Stimulated activated CD4-positive, alpha-beta T cell treated with anti-CD3 and anti-CD28 coated beads, Interleukin-12 subunit alpha, Interleukin-12 subunit beta, amount 100 ng/mL, for 4 hours (primary cell): ENCODE measurements at regions not wholly inside any gene's neighbourhood (a gene's known extent, or its start where the extent isn't known, plus 50 kb on each side); places are given as distances from the start of the nearest gene placed in this dataset.
"Not testable (repeated sequence)": the region's sequence is repeated elsewhere in the genome, so short reads cannot be mapped to it uniquely, and the experiment has no call there.

ENCODE experiments used
- DNase-seq: peaks from one replicate; pipeline ENCODE4 v3.0.0-alpha.2; 2020

DNA sequence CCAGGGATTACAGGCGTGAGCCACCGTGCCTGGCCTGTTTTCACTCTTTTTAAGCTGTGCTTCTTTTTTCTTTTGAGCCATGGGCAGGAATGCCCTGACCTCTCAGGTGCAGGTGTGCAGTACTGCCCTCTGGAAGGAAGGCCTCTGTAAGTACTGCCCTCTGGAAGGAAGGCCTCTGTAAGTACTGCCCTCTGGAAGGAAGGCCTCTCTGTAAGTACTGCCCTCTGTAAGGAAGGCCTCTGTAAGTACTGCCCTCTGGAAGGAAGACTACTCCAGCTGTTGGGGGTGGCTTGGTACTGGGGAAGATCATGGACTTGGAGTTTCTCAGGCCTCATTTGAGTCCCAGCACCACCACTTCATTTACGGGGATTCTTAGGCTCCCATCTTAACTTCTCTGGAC, 248.5 kb upstream of the ID2 start:
- no peak for DNase-seq

DNA sequence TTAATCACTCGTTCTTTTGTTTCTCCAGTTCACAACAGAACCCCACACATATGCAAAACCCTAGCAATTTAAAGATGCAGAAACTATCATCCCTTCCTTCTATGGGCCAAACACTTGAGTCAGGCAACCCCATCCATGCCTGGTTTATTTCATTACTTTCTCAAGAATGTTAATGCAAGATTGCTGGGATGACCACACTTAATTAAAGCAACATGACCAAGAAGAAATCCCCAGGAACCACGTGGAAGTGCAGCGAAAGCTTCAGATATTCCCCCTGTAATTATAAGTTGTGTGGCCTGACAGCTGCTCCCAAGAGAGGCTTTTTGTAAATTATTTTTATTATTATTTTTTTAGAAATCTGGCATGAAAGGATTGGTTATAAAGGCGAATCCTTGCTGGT, 246.2 kb upstream of the ID2 start:
- DNase-seq = no peak

DNA sequence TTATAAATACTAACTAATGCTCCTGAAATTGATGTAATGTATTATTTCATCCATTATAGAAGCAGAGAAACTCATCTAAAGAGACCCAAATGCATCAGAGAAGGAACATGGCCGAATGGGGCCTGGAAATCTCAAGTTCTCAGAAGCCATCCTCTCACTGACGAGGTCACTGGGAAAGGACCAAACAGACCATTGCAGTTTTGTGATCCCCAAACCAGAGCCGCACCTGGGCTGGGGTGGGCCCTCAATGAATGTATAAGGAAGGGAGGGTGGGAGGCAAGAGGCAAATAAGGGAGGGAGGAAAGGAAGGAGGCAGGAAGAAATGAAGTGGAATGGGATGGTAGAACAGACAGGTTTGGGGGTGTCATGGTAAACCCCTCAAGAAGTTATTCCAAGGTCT, 245.3 kb upstream of the ID2 start:
- no peak for DNase-seq

DNA sequence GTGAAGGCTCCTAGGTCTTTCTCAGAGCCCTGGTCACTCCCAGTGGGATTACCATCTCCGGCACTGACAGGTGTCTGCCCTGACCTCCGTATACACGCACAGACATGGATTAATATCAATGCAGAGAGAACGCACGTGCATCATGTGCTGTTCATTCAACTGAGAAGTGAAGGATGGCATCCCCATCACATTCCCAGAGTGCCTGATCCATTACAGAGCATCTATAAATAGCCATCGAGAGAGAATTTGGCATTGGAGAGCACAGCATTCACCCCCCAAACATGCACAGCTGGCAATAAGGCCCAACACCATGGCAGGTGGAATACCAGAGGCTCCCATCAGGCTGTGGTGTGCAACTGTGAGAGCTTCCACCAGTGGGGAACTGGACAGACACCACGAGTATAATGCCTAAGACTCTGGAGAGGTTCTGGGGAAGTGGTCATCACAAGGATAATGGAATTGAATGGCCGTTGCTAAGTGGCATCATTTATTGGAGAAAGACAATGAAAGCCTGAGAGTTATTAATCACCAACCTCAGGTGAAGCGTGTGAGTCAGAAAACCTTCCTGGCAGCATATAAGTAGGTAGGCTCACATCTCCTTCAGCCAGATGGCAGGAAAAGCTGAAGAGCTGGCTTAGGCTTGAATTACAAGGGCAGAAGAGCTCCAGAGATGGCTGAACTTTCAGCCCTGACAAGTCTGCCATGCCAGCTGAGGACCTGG, 244.5 kb upstream of the ID2 start:
- no peak for DNase-seq

DNA sequence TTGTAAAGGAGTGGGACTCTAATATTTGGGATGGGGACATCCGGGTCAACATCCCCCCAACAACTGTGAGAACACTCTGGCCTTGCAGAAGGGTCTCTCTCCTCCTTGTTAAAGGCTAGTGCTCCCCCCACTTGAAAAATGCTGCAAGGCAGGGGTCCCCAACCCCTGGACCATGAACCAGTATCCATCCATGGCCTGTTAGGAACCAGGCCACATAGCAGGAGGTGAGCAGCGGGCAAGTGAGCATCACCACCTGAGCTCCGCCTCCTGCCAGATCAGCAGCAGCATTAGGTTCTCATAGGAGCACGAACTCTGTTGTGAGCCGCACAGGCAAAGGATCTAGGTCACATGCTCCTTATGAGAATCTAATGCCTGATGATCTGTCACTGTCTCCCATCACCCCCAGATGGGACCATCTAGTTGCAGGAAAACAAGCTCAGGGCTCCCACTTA, 243.9 kb upstream of the ID2 start:
- DNase-seq = no peak

DNA sequence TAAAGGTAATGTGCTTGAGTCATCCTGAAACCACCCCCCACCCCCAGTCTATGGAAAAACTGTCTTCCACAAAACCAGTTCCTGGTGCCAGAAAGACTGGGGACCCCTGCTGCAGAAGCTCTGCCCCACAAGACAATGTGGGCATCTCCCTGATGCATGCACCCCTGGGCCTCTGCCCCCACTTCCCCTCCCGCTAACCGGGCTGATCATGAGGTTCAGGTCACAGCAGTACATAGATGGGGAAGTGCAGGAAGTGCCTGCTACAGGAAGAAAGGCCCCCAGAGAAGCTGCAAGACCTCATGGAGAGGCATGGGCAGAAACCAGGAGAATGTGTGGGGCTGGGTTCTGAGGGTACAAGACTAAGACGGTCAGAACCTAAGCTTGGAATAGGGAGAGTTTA, 243.4 kb upstream of the ID2 start:
- DNase-seq = no peak

DNA sequence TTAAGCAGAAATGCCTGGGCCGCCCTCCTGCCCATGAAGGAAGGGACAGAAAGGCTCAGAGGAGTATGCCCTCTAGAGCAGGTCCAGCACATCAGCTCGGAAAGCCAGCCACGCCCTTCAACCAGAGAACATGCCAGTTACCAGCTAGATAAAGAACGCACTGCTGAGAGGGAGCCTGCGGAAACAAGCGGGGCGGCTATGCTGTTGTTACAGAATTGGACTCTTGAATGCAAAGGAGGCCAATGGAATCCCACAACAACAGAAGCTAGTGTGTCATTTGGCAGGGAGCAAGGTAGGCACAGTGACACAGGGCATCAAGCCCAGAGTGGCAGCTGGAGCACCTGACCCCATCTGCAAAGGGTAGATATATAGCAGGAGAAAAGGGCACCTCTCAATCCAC, 242.9 kb upstream of the ID2 start:
- no peak for DNase-seq

DNA sequence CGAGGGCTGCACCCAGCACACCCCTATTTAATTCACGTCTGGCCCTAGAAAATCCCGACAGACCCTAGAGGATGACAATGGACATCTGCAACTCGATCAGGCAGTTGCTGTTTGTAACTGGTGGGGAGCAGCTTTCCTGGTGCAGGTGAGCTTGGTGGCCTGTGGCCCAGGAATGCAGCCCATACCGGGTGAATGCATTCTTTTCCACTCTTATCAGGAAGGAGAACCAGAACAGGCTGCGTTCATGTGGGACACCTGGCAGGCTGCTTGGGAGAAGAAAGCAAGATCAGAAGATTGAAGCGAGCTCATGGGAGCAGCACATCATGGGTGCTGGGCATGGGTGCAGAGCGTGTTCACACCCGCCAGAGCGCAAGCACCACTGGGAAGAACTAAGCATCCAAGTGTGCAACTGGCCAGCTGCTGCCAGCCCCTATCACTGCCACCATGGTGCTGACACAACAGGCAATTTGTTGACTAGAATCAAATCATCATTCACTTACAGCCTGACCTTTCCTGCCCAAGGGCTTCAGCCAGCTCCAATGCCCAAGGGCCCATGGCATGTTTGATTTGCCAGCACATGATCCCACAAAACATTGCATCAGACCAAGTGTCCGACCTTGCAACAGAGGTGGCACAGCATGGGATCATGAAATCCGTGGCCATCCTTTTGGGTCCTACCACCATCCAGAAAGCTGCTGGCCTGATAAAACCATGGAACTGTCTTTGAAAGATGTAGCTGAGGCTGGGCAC, 241.7 kb upstream of the ID2 start:
- no peak for DNase-seq

DNA sequence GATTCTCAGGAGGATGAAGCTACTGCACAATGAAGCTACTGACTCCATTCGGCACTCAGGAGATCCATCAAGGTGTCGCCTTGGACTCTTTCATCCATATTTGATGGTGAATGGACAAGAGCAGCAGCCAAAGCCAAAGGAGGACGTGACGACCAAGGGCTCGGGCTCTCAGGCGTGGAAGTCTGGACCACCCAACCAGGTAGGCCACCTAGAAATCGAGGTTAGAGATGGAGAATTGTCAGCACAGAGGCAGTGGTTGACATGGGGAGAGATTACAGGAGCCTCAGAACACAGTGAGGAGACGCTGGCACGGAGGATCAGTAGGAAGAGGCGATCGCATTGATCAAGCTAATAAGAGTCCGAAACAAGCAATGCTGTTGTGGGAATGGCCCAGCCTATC, 240.5 kb upstream of the ID2 start:
- DNase-seq = no peak

DNA sequence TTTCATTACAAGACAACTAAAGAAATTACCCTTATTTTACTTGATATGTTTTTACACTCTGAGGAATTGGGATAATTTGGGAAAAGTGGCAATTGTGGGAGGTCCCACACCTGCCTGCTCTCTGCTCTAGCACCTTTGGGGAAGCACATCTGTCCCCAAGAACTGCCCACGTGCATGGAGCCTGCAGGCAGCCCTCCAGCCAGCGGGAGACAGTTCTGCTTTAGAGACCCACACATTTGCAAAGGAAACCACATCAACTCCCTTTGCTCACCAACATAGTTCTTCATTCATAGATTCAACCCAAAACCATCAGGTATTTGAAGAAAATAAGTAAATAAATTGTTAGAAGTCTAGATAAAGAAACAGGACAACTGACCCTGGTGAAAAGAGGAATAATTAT, 239.9 kb upstream of the ID2 start:
- DNase-seq = no peak

DNA sequence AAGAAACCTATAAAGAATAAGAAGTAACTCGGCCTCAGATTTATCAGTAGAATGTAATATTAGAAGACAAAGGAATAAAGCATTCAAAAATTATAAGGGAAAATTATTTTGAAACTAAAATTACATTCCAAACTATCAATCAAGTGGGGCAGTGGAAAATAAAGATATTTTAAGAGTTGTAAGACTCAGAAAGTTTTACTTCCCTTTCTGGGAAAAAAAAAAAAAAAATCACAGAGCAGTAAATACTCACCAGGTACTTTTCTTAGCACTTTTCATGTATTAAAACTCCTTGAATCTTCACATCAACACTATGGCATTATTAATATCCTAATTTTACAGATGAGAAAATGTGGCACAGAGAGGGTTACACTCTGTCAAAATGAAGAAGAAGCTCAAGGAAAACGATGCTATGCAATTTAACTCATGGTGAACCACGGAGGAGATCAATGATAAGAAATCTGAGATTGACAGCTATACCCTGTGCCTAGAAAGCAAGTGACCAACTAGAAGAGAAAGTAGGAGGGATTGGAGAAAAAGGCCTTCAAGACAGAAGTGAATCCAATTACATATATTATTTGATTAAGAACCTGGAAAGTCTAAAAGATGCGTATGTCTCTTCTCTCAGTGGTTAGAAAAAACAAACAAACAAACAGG, 238.9 kb upstream of the ID2 start:
- DNase-seq = no peak

DNA sequence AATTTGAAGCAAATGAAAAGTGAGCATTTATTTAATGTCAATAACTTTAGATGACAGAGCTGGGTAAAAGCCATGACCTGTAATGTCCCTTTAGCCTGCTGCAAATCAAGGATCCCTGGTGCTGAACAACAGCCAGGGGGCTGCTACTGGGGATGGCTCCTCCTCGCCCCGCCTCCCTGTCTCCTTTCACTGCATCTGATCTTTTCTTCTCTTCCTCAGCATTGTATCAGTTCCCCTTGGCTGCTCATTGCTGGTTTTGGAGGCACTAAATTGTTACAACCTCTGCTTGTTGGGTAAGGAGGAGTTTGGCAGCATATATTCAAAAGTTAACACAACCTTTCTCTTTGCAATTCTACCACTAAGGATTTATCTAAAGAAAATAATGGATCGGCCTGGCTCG, 236.3 kb upstream of the ID2 start:
- no peak for DNase-seq

DNA sequence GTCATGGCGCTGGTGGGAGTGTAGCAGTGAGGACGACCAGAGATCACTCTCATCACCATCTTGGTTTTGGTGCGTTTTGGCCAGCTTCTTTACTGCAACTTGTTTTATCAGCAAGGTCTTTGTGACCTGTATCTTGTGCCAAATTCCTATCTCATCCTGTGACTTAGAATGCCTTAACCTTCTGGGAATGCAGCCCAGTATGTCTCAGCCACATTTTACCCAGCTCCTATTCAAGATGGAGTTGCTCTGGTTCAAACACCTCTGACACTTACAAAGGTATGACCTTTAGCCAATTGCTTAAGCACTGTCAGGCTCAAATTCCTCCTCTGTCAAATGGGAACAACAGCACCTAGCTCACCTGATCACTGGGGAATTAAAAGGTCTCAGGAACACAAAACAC, 235.1 kb upstream of the ID2 start:
- not testable (repeated sequence) for DNase-seq

DNA sequence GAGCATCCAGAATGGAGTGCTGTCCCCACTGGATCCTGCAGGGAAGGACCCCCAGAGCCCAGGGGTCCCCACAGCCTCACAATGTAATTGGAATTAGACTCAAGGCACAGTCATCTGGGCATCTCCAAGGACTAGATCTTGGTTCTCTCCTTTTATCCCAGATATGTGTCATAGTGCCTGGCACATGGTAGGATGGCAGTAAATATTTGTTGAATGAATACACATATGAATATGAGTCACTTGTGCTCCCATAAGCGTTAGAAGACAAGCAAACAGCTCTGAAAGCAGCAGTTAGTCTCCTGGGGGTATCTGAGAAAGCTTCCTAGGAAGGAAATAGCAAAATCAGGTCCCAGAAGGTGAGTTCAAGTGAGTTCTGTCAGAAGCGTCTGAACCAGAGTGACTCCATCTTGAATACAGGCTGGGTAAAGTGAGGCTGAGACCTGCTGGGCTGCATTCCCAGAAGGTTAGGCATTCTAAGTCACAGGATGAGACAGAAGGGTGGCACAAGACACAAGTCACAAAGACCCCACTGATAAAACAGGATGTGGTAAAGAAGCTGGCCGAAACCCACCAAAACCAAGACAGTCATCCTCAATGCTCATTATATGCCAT, 234.1 kb upstream of the ID2 start:
- DNase-seq = no peak

DNA sequence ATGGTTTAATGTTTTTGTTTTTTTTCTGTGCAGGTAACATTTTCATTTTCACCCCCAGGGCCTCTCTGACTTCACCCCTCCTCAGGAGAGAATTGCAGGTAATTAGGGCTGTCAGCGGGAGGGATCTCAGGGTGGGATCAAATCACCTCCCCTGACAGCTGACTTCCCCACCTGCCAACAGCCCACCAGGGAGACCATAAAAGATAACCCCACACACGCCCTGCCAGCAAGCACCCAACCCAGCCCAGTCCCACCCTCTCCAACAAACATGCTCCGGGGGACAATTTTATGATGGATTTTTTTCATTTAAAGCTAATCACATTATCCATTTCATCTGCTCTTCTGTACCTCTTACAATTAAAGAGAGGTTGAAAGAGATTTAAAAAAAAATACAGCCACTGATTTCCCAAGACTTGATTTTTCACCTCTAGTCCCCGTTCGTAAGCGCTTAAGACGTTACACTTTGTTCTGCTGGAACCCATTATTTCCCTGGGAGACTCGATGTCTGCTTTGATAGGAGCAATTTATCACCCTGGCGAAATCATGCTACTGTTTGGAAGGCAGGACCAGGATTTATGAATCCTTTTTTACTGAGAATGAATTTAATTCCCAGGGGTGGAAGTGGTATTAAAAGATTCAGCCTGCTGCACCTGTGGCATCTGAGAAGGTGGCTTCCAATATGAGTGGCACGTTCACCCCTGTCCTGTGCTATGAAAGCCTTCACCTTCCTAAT, 232.9 kb upstream of the ID2 start:
- DNase-seq = no peak

DNA sequence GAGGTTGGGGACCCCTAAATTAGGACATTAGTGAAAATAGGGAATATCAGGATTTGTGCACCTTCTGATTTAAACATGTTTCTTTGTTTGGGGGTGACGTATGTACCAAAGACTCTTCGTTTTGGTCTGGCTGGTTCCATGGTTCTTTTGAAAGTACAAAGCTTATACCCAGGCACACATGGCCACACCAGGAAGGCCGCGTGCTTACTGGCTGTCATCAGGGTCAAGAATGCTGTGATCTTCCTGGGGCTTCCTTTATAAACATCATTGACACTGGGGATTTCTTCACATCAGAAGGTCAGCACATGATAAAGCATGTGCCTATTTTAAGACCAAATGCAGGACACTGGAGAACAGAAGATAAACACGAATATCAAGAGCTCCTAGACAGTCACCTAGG, 230.6 kb upstream of the ID2 start:
- no peak for DNase-seq

DNA sequence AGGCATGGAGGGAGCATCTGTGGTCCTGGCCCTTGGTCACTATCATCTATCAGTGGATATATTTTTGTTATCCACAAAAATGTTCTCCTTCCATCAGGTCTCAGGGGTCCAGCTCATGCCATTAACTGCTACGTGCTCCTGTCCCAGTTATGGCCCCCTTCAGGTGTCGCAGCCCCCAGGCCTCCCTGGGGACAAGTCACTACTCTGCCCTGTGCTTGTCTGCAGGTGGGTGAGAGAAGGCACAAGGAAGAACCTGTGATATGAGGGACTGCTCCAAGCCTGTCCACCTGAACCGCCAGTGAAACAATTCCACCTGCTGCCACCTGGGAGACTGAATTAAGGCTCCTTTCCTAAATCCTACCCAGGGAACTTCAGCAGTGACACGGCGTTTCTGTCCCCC, 229.6 kb upstream of the ID2 start:
- DNase-seq = no peak

DNA sequence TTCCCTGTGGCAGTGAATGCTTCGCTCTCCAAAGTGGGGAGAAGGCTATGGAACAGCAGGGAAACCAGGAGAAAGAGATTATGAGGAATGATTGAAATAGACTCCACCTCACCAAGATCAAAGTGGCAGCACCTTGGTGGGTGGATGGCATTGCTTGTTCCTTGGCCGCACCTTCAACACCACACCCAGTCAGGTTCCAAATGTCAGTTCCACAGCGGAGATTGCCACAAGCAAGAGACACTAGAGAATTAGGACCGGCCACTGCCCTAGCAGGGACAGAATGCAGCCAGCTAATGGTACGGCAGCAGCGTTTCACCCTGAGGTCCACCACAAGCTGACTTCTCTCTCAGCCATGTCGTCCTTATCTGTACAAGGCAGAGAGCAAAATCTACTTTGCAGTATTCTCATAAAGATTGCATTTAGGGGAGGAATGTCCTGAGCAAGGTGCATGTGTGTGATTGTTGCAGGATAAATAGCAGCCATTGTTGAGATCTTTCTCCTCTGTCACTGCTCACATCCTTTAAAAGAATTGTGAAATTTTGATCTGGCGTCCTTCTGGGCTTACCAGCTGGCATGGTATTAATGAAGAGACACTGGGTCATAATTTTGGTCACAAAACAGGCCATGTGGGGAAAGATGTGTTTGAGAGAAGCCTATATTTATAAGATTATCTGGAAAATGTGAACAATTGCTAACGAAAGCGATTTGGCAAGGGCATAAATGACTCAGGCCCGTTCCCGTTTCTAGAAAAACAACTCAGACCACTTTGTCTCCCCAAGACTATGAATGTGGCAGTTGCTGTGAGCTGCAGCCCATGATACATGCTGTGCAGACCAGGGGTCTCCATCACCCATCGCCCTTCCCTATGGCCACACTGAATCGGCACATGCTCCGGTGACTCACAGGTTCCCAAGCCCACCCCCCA, 228.6 kb upstream of the ID2 start:
- DNase-seq = no peak

DNA sequence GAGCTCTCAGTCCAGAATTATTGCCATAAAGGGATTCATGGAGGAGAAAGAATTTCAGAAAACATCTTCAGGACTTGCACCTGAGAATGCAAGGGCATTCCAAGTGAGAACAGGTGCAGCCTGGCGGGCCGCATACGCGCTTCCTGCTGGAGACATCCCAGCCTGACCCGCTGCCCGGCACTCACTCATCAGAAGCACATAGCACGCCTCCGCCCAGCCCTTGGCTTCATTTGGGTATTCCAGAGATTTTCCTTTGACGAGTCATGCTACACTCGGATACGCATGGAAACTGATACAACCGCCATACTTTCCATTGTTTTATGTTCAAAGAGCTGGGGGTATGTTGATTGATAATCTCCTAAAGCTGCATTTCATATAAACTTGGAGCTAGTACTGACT, 228.0 kb upstream of the ID2 start:
- no peak for DNase-seq

DNA sequence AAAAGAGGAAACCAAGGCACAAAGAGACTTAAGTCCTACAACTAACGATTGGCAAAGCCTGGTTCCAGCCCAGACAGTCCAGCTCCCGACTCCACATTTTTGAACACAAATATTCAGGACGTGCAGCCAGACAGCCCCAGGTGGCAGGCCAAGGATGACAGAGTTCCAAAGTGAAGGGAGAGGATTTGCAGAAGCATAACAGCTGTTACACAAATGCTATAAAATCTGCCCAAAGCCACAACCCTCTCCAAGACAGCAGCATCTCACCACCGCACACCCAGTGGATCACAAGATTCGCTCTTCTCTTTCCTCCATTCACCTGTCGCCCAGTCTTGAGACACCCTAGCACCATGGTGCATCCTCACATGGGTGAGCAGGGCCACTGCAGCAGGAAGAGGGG, 227.1 kb upstream of the ID2 start:
- DNase-seq = no peak

DNA sequence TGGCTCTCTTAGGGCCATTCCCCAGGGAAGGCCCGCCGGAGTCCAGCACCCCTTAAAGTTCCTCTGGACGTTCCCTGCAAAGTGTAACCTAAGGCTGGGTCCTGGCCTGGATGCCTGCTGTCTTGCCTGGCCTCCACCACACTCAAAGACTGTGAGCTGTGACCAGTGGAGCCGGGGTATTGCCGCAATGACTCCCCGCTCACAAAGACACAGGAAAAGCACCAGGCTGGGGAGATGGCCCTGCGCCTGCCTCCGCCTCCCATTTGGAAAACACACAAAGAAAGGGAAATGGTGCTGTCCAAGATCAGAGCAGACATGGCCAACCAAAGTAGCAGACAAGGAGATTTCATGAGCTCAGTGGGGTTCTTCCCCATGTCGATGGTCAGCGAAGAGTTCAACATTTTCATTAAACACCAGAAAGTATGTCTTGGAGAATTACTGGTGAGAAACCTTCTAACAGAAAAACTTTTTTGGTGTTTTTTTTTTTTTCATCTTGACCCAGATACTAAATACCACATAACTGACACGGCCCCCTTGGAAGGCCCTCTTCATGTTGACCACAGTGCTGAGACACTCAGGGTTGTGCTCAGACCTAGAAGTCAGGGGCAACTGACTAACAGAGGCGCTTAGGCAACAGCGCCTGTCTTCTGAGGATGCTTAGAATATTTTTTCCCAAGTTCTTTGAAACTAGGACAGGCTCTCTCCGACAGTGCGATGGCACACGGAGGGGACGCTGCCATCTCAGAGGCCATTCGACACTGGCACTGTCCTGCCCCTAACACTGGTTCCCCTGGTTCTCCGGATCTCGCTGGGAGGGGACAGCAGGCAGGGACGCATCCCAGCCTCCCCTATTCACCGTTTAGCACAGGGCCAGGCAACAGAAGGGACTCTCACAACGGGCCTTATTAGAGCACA, 226.4 kb upstream of the ID2 start:
- DNase-seq = no peak
